ENCODE measurements at regions not wholly inside any gene's neighbourhood (a gene's known extent, or its start where the extent isn't known, plus 50 kb on each side); places are given as distances from the start of the nearest gene placed in this dataset.

DNA sequence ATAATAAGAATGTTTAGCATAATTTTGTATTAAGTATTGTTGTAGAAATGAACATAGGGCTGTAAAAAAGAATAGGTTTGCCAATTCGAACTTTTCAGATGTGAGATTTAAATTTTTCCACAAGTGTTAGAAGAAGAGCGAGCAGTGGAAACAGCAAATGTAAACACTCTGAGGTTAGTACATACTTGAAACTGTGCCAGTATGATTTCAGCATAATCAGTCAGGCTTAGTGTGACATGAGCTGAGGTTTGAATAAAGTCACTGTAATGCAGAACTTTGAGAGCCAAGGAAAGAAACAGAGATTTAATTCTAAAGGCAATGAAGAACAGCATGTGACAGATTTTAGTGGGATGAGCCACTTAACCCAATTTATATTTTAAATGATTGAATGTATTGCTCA is 2166.4 kb downstream of the PCDH9 start:
- TF ChIP-seq, protein P1, sequence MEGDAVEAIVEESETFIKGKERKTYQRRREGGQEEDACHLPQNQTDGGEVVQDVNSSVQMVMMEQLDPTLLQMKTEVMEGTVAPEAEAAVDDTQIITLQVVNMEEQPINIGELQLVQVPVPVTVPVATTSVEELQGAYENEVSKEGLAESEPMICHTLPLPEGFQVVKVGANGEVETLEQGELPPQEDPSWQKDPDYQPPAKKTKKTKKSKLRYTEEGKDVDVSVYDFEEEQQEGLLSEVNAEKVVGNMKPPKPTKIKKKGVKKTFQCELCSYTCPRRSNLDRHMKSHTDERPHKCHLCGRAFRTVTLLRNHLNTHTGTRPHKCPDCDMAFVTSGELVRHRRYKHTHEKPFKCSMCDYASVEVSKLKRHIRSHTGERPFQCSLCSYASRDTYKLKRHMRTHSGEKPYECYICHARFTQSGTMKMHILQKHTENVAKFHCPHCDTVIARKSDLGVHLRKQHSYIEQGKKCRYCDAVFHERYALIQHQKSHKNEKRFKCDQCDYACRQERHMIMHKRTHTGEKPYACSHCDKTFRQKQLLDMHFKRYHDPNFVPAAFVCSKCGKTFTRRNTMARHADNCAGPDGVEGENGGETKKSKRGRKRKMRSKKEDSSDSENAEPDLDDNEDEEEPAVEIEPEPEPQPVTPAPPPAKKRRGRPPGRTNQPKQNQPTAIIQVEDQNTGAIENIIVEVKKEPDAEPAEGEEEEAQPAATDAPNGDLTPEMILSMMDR (IDR thresholded peaks at IDR 0.05; ENCODE audit: extremely low read depth in 1 of 2, insufficient read depth in 1 of 2, low read depth in 1 of 2, low read length in 2 of 2) = no peak
- no peak for TF ChIP-seq EZH2 (IDR thresholded peaks at IDR 0.05; ENCODE audit: borderline replicate concordance, low read depth, low read length, severe bottlenecking)
- TF ChIP-seq POLR2A (IDR thresholded peaks at IDR 0.05; ENCODE audit: low read depth, low read length) = no peak
- TF ChIP-seq POLR2AphosphoS5 (IDR thresholded peaks at IDR 0.05; ENCODE audit: insufficient read depth, low read depth, low read length) = no peak
- TF ChIP-seq JUN (IDR thresholded peaks at IDR 0.05; ENCODE audit: borderline replicate concordance, insufficient read depth, insufficient read length, low read depth) = no peak
- TF ChIP-seq, protein P2, sequence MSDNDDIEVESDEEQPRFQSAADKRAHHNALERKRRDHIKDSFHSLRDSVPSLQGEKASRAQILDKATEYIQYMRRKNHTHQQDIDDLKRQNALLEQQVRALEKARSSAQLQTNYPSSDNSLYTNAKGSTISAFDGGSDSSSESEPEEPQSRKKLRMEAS (IDR thresholded peaks at IDR 0.05; ENCODE audit: insufficient read depth, insufficient read length) = no peak
- TF ChIP-seq MYC (IDR thresholded peaks at IDR 0.05; ENCODE audit: low read depth, low read length) = no peak
- no peak for TF ChIP-seq GATA2 (IDR thresholded peaks at IDR 0.05; ENCODE audit: insufficient read depth, insufficient read length, low read depth, low read length)

Measured in endothelial cell of umbilical vein (primary cell).